HG03064 (cell line): ENCODE measurements at regions not wholly inside any gene's neighbourhood (a gene's known extent, or its start where the extent isn't known, plus 50 kb on each side); places are given as distances from the start of the nearest gene placed in this dataset.

Source experiments
- ATAC-seq: cut with Tn5 transposase; IDR thresholded peaks from one replicate; pipeline ENCODE4 v1.9.1; 2021; ENCODE audit warnings: low read depth; ENCODE audit not compliant: unreplicated experiment

- no peak for ATAC-seq
These were observed 229.8 kb upstream of the KIRREL3 start for GRCh38 chr11:127230392-127230791.

- ATAC-seq = no peak
These were observed 226.4 kb upstream of the KIRREL3 start for GRCh38 chr11:127226949-127227348.

GRCh38 chr11:127226380-127226779 is 225.8 kb upstream of the KIRREL3 start:
- no peak for ATAC-seq

- no peak for ATAC-seq
These were observed 225.0 kb upstream of the KIRREL3 start for GRCh38 chr11:127225619-127226018.

- no peak for ATAC-seq
These were observed 223.7 kb upstream of the KIRREL3 start for GRCh38 chr11:127224276-127224675.

GRCh38 chr11:127223633-127224032 is 223.1 kb upstream of the KIRREL3 start:
- no peak for ATAC-seq

GRCh38 chr11:127223026-127223425 is 222.5 kb upstream of the KIRREL3 start:
- no peak for ATAC-seq

- no peak for ATAC-seq
These were observed 219.1 kb upstream of the KIRREL3 start for GRCh38 chr11:127219704-127220103.

- no peak for ATAC-seq
These were observed 217.7 kb upstream of the KIRREL3 start for GRCh38 chr11:127218275-127218608.

GRCh38 chr11:127217452-127218274 is 217.1 kb upstream of the KIRREL3 start:
- ATAC-seq = no peak

- ATAC-seq = no peak
These were observed 205.2 kb upstream of the KIRREL3 start for GRCh38 chr11:127205688-127206217.

GRCh38 chr11:127203490-127203889 is 202.9 kb upstream of the KIRREL3 start:
- no peak for ATAC-seq

- ATAC-seq = no peak
These were observed 201.5 kb upstream of the KIRREL3 start for GRCh38 chr11:127202105-127202504.

- ATAC-seq = no peak
These were observed 198.8 kb upstream of the KIRREL3 start for GRCh38 chr11:127199306-127199801.

- ATAC-seq = no peak
These were observed 195.0 kb upstream of the KIRREL3 start for GRCh38 chr11:127195501-127196120.

GRCh38 chr11:127194521-127194920 is 194.0 kb upstream of the KIRREL3 start:
- ATAC-seq = no peak

- ATAC-seq = no peak
These were observed 193.4 kb upstream of the KIRREL3 start for GRCh38 chr11:127193950-127194349.

GRCh38 chr11:127191689-127192088 is 191.1 kb upstream of the KIRREL3 start:
- ATAC-seq = no peak

- no peak for ATAC-seq
These were observed 190.7 kb upstream of the KIRREL3 start for GRCh38 chr11:127191261-127191660.

- ATAC-seq = no peak
These were observed 182.1 kb upstream of the KIRREL3 start for GRCh38 chr11:127182586-127183203.

GRCh38 chr11:127157225-127157624 is 156.7 kb upstream of the KIRREL3 start:
- ATAC-seq = no peak
